LNCAP (cell line): ENCODE measurements at regions not wholly inside any gene's neighbourhood (a gene's known extent, or its start where the extent isn't known, plus 50 kb on each side); places are given as distances from the start of the nearest gene placed in this dataset.

Experiments used
- CTCF ChIP-seq: fragments of 450-650 bp; IDR thresholded peaks from 2 replicates; pipeline ENCODE4 v1.5.1; 2017; ENCODE audit warnings: mild to moderate bottlenecking

GRCh38 chr5:120062515-120062917, 401.6 kb upstream of the PRR16 start:
- no peak for TF ChIP-seq CTCF

- TF ChIP-seq CTCF: no peak
Measured at GRCh38 chr5:120072068-120072761, 391.9 kb upstream of the PRR16 start.

- TF ChIP-seq CTCF: no peak
Measured at GRCh38 chr5:120073722-120074121, 390.4 kb upstream of the PRR16 start.

GRCh38 chr5:120080781-120081180, 383.3 kb upstream of the PRR16 start:
- no peak for TF ChIP-seq CTCF

GRCh38 chr5:120082316-120083068, 381.6 kb upstream of the PRR16 start:
- TF ChIP-seq CTCF: peak; percentile 48

- no peak for TF ChIP-seq CTCF
Measured at GRCh38 chr5:120083851-120084542, 380.1 kb upstream of the PRR16 start.

GRCh38 chr5:120084543-120084870, 379.6 kb upstream of the PRR16 start:
- TF ChIP-seq CTCF: no peak
